GM19463 (cell line): ENCODE measurements at regions not wholly inside any gene's neighbourhood (a gene's known extent, or its start where the extent isn't known, plus 50 kb on each side); places are given as distances from the start of the nearest gene placed in this dataset.

Source experiments
- ATAC-seq: cut with Tn5 transposase; IDR thresholded peaks from one replicate; pipeline ENCODE4 v1.9.1; 2021; ENCODE audit warnings: mild to moderate bottlenecking, moderate library complexity; ENCODE audit not compliant: unreplicated experiment

DNA sequence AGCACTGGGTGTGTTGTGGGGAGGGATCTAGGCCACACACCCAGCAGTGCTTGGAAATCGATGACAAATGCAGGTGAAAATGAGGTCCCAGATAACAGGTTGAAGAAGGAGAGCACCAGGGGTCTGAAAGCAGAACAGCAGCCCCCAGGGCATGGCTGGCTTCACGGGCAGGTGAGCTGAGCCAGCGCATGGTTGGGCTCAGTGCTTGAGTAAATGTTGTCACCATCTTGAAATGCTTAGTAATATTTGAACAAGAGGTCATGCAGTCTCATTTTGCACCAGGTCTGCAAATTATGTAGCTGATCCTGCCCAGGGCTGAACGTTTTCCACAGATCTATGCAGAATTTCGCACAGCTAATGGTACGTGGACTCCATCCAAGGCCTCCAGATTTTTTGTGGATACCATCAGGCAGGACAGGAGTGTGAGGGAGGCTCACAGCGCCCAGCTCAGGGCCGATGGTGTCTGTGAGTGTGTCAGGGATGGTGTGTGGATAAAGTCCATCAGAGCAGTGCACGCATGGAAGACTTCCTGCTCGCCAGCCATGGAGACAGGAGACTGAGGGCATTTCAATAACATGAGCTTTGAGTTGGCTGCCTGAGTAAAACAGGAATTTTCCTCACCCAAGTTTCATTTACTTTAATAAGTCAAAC lies 53.1 kb upstream of the SNX9 start:
- ATAC-seq: no peak

- no peak for ATAC-seq
Observed at GRCh38 chr6:157770946-157771345, 52.1 kb upstream of the SNX9 start.

- ATAC-seq: no peak
Observed at GRCh38 chr6:157772820-157773219, 50.2 kb upstream of the SNX9 start.
